GM12891 (cell line): ENCODE measurements at regions not wholly inside any gene's neighbourhood (a gene's known extent, or its start where the extent isn't known, plus 50 kb on each side); places are given as distances from the start of the nearest gene placed in this dataset.

Experiments
- PAX5 ChIP-seq: IDR thresholded peaks from 2 replicates; pipeline ENCODE4 v1.6.1; 2011; ENCODE audit warnings: low read length, moderate library complexity, mild to moderate bottlenecking; ENCODE audit not compliant: insufficient read depth, severe bottlenecking
- POLR2A ChIP-seq: IDR thresholded peaks from 2 replicates; pipeline ENCODE4 v1.6.1; 2011; ENCODE audit warnings: low read depth, low read length, control low read depth
- POLR2AphosphoS5 ChIP-seq: IDR thresholded peaks from 2 replicates; pipeline ENCODE4 v1.6.1; 2011; ENCODE audit warnings: low read depth, low read length, control low read depth
- SPI1 ChIP-seq: IDR thresholded peaks from 2 replicates; pipeline ENCODE4 v1.6.1; 2011; ENCODE audit warnings: low read depth, low read length, control low read depth
- TAF1 ChIP-seq: IDR thresholded peaks from 2 replicates; pipeline ENCODE4 v1.6.1; 2011; ENCODE audit warnings: low read depth, low read length, control low read depth

GRCh38 chr18:28510210-28510609 lies 333.3 kb upstream of the CDH2 start:
- TF ChIP-seq POLR2AphosphoS5 (no peak), POLR2A (no peak), TAF1 (no peak), PAX5 (no peak), SPI1 (no peak)
